GM18519 (cell line): ENCODE measurements at regions not wholly inside any gene's neighbourhood (a gene's known extent, or its start where the extent isn't known, plus 50 kb on each side); places are given as distances from the start of the nearest gene placed in this dataset.

Experiments used
- ATAC-seq: cut with Tn5 transposase; IDR thresholded peaks from one replicate; pipeline ENCODE4 v1.9.1; 2021; ENCODE audit warnings: mild to moderate bottlenecking, moderate library complexity; ENCODE audit not compliant: unreplicated experiment, low FRiP score

GRCh38 chr4:181662383-181662782, 580.8 kb upstream of the TENM3 start:
- ATAC-seq, result no peak

GRCh38 chr4:181670506-181670905, 572.7 kb upstream of the TENM3 start:
- ATAC-seq, result no peak

GRCh38 chr4:181671672-181672071, 571.5 kb upstream of the TENM3 start:
- ATAC-seq, result no peak

DNA sequence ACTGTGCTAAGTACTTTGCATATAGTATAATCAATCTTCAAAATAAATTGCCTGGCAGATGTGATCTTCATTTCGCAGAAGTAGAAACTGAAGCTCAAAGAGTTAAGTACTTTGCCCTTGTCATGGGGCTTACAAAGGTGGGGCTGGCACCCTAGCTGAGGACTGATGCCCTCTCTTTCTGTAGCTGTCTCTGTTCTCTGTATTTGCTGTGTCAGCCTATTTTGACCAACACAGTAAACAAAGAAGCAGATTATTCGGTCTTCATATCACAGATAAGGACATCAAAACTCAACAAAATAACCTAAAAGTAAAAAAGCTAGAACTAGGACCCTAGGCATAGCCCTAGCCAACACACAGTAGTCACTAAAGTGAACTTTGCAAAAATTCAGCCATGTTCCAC, 570.5 kb upstream of the TENM3 start:
- no peak for ATAC-seq

DNA sequence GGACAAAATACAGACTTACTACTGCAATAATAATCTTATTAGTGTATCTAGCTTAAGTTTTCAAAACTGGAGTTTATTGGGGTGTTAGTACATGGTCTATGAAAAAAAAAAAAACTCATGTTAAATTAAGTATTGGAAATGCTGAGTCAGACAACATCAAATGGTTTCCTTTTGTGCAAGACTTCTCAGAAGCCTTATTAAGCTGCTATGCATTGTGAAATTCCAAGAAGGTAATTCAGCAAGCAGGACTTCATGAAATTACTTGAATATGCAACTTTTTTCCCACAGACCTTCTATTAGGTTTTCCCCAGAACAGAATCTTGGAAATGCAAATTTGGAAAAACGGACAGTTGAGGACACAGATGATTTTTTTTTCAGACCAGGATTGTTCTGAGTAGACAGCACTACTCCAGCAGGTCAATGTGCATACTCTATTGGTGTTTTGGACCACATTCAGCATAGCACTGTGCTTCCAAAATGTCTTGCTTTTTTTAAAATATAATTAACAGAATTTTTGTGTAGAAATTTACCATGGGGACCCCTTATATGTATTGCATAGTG, 568.8 kb upstream of the TENM3 start:
- ATAC-seq, result no peak

GRCh38 chr4:181676546-181676945, 566.7 kb upstream of the TENM3 start:
- ATAC-seq, result no peak

- no peak for ATAC-seq
Observed at GRCh38 chr4:181677201-181677600, 566.0 kb upstream of the TENM3 start.

DNA sequence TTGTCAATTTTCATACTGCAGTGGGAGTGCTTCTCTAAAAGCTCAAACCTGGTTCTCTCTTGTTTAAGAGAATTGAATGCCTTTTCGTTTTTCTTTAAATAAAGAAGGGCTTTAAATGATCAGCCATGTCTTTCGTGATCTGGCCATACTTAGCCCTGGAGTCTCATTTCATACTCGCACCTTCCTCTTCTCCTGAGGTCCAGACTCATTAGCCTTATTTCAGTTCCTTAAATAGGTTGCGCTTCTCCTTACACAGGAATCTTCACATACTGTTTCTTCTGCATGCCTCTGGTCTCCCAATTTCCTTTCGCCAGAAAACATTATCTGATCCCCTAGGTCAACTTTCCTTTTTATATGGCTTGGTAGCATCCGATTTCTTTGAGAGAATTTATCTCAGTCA, 565.6 kb upstream of the TENM3 start:
- ATAC-seq, result no peak

GRCh38 chr4:181679754-181680153, 563.4 kb upstream of the TENM3 start:
- ATAC-seq, result no peak

- no peak for ATAC-seq
Observed at GRCh38 chr4:181682367-181683047, 560.7 kb upstream of the TENM3 start.

DNA sequence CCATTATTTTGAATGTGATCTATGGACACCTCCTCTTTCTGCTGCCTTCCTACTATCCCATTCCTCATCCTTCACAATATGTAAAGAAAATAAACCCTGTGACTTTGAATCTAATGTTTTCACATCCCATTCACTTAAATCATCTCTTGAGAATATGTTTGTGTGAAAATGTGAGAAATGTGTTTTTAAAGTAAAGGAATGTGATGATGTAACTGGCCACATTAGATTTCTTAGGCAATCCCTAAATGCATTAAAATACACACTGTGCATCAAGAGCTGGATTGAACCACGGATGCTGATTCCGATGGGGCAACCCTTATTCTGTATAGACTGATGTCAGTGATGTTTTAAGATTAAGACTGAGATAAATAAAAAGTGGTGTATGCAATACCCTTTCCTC, 558.9 kb upstream of the TENM3 start:
- ATAC-seq, result no peak

GRCh38 chr4:181685461-181685860, 557.7 kb upstream of the TENM3 start:
- no peak for ATAC-seq

DNA sequence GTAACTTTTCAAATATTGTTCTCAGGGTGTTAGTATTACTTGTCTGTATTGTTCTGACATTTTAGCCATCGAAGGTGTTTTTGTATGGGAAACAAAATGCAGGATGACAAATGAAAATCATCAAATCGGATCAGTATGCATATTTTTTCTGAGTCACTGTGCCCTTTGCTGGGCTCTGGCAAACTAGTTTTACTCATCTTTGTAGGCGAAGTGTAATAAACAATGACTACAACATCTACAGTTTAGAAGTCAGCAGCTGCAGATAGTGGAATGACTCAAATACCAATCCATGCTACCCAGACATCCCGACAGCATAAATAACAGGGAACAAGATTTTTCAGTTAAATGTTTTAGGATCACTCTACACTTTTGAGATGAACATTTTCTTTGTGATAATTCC, 557.3 kb upstream of the TENM3 start:
- ATAC-seq, result no peak

- ATAC-seq, result no peak
Observed at GRCh38 chr4:181687116-181687515, 556.1 kb upstream of the TENM3 start.

DNA sequence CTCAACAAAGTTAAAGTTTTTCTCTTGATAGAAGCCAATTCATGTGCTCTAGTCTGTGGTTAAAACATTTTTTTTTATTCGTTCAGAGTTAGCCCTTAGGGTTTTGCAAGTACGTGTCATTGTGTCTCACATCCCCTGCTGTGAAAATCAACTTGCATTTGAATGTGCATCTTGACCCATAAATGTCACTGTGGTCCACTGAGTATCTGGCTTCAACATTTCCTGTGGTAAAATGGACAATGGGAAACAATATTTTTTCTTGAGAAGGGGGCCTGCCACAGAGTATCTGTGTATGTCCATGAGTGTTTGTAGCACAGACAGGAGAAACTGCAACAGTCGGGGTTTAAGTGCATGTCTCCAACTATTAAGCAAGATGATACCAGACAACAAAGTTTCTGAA, 554.8 kb upstream of the TENM3 start:
- no peak for ATAC-seq

- ATAC-seq, result no peak
Observed at GRCh38 chr4:181688872-181689271, 554.3 kb upstream of the TENM3 start.

- no peak for ATAC-seq
Observed at GRCh38 chr4:181690498-181690897, 552.7 kb upstream of the TENM3 start.

GRCh38 chr4:181692965-181693364, 550.2 kb upstream of the TENM3 start:
- no peak for ATAC-seq

- no peak for ATAC-seq
Observed at GRCh38 chr4:181693517-181693916, 549.7 kb upstream of the TENM3 start.

GRCh38 chr4:181698221-181698620, 545.0 kb upstream of the TENM3 start:
- ATAC-seq, result no peak

DNA sequence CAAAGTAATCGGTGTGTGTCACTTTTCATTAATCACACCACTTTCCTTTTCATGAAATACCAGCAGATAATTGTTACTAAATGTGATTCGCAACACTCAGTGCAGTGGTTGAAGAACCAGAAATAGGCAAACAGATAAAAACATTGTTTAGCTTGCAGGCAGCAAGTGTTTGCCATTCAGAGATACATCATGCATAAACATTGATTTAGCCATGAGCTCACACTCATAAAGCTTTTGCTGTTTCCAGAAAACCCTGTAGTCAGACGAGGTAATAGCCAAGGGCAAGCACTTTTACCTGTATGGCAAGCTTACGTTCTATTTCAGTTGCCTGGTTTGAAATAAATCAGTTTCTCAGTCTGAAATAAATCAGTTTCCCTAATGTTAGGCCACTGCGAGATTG, 542.0 kb upstream of the TENM3 start:
- no peak for ATAC-seq

- no peak for ATAC-seq
Observed at GRCh38 chr4:181701894-181702293, 541.3 kb upstream of the TENM3 start.
